GM21737 (cell line): ENCODE measurements at regions not wholly inside any gene's neighbourhood (a gene's known extent, or its start where the extent isn't known, plus 50 kb on each side); places are given as distances from the start of the nearest gene placed in this dataset.
"Not testable (repeated sequence)": the region's sequence is repeated elsewhere in the genome, so short reads cannot be mapped to it uniquely, and the experiment has no call there.

Source experiments
- ATAC-seq: cut with Tn5 transposase; IDR thresholded peaks from one replicate; pipeline ENCODE4 v1.9.1; 2021; ENCODE audit warnings: mild to moderate bottlenecking, moderate library complexity; ENCODE audit not compliant: unreplicated experiment

DNA sequence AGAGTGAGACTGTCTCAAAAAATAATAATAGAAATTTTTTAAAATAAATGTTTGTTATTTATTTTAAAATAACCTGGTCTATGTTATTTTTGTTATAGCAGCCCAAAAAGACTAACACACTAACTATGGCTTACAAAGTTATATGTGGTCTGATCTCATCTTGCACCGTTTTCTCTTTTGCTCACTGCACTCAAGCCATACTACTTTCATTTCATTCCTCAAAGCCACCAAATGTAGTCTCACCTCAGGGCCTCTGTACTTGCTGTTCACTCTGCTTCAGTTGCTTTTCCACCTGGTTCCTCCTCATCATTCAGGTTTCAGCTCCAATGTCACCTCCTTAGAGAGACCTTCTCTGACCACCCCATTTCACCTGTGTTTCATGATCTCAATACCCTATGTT is 55.2 kb upstream of the MDM1 start:
- ATAC-seq = no peak

GRCh38 chr12:68389305-68389704 is 57.1 kb upstream of the MDM1 start:
- no peak for ATAC-seq

GRCh38 chr12:68391937-68392336 is 59.8 kb upstream of the MDM1 start:
- no peak for ATAC-seq

- no peak for ATAC-seq
Measured at GRCh38 chr12:68392376-68392775, 60.2 kb upstream of the MDM1 start.

DNA sequence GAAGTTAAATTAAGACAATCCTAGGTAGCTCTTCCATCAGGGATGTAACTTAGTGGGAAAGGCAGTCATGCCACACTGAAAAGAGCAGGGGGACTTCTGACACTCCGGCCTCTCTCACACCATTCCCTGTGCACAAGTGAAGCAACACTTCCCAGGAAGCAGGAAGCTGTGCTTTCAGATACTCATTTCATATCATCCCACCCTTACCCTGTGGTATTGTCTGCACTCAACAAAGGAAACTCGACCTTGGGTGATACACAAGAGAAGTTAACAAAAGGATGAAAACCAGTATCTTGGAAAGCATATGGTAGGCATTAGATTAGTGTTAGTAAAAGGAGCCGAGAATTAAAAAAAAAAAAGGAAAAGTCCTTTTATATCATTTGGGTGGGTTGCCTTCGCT is 61.3 kb upstream of the MDM1 start:
- ATAC-seq = no peak

GRCh38 chr12:68397566-68398158 is 65.5 kb upstream of the MDM1 start:
- no peak for ATAC-seq

GRCh38 chr12:68398689-68399088 is 66.5 kb upstream of the MDM1 start:
- not testable (repeated sequence) for ATAC-seq

DNA sequence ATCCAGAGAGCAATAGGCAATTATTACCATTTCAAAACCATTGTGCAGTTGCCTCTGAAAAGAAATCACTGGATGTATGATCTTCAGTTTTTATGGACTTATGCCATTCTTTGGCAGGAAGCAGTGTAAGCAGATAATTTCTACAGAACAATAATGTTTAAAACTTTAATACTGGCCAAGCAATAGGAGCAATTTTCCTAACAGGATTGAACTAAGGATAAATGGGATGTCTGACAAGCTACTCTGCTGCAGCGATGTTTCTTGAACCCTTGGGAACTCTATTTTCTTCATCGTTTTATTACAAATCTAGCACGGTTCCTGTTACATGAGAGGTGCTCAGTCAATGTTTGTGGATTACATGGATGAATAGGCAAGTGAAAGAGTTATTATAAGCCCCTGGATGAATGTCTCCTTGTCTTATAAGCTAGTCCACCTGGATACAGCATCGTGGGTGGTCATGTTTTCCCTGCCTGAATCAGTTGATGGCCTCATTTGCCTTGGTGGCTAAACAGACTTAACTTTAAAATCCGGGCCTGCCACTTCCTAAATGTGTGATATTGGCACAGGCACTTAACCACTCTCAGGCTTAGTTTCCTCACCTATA is 68.2 kb upstream of the MDM1 start:
- ATAC-seq = no peak

DNA sequence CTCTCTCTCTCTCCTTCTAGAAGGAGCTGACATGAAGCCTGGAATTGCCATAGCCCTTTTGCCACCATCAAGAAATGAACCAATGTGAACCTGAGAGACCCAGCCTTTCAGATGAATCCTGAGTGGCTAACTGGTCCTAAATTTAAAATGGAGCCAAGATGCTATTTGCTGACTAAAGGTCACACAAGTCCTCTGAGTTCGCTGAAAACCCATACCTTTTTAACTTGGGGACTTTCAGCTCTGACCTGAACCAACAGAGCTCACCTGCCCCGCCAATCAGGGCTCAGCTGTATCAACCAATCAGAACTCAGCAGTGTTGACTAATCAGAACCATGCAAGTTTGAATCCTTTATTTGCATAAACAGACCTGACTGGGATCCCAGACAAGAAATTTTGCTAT is 70.3 kb upstream of the MDM1 start:
- ATAC-seq = no peak

GRCh38 chr12:68403296-68403695 is 71.1 kb upstream of the MDM1 start:
- ATAC-seq = no peak

- ATAC-seq = no peak
Measured at GRCh38 chr12:68403711-68404110, 71.5 kb upstream of the MDM1 start.

DNA sequence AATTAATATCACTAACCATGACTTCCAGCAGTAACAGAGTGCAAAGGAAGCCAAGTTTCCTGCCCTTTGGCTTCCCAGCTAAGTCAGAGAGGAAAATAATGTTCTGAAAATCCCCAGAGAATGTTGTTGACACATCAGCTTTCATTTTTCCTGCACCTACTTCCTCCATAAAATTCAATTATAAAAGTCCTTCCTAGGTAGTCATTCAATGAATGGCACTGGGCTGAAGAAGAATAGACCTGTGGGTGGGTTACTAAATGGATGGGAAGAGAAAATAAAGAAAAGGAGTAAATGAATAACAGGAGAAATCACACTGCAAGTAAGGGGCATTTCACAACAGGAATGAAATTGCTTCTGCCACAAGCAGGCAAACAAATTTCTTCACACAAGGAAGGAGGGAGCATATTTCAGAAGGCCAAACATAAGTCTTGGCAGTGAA is 73.2 kb upstream of the MDM1 start:
- ATAC-seq = no peak

GRCh38 chr12:68406134-68406576 is 74.0 kb upstream of the MDM1 start:
- ATAC-seq = no peak

DNA sequence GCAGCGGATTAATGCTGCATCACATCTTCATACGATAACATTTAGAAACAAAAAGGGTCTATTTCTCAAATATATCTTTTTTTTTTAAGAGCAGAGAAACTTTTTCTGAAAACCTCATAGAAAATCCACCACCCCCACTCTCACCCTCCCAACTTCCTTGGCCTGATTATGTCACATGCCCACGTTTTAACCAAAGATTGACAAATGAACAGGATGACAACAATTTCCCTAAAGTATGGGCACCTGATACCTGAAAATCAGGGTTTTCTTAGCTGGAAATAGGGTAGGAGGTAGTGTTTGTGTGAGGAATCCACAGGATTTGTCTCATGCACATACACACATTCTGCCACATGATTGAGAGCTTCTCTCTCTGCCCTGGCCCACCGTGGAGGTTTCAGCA is 74.7 kb upstream of the MDM1 start:
- no peak for ATAC-seq

DNA sequence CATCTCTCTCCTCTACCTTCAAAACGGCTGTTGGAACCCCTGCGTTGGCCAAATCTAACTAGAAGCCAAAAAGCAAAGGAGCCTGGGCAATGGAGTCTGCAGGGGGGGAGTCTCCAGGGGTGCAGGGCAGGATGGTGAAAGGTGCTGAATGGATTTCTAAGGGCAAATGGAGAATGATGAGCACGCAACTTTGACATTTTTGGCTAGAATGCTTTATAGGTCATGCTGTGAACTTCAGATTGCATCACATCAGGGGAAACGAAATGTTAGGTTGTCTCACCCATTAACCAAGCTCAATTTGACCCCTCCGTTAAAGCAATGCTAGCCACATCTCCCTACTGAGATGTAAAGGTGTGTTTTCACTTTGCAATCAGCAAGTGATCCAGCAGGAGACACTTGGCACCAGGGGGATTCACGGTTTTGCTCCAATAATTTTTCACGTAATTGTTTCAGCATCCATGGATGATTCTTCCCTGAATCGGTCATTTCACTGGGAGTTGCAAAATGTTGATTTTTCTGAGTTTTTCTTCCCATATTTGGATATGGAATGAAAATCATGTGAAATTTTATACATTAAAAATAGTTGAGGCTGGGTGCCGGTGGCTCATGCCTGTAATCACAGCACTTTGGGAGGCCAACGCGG is 78.0 kb upstream of the MDM1 start:
- ATAC-seq = no peak

DNA sequence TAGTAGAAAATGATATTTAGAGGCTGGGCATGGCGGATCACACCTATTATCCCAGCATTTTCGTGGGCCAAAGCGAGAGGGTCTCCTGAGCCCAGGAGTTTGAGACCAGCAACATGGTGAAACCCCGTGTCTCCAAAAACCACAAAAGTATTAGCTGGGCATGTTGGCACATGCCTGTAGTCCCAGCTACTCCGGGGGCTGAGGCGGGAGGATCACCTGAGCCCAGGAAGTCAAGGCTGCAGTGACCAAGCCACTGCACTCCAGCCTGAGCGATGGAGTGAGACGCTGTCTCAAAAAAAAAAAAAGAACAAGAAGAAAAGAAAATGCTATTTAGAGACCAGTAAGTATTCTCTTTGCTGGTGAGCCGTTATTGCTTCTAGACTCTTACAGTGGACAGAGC is 79.2 kb upstream of the MDM1 start:
- ATAC-seq = no peak

DNA sequence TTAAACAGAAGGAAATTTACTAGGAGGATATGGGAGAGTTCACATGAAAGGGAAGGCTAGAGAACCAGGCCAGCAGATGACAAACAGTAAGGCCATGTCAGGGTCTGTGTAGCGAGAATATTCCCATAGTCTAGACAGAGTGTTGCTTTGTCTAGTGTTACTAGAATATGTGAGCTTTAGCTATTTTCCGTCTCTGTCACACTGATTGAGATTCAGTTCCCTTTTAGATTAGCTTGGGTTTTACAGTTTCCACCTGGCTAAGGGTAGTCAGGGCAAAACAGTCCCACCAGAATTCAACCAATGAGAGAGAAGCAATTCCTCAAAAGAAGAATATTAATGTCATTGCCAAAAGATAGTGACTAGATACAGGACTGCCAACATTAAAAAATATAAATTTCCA is 82.8 kb upstream of the MDM1 start:
- no peak for ATAC-seq

- no peak for ATAC-seq
Measured at GRCh38 chr12:68416350-68416749, 84.2 kb upstream of the MDM1 start.

- no peak for ATAC-seq
Measured at GRCh38 chr12:68416826-68417225, 84.7 kb upstream of the MDM1 start.

GRCh38 chr12:68418137-68418460 is 85.9 kb upstream of the MDM1 start:
- no peak for ATAC-seq

GRCh38 chr12:68420225-68421010 is 88.3 kb upstream of the MDM1 start:
- no peak for ATAC-seq

DNA sequence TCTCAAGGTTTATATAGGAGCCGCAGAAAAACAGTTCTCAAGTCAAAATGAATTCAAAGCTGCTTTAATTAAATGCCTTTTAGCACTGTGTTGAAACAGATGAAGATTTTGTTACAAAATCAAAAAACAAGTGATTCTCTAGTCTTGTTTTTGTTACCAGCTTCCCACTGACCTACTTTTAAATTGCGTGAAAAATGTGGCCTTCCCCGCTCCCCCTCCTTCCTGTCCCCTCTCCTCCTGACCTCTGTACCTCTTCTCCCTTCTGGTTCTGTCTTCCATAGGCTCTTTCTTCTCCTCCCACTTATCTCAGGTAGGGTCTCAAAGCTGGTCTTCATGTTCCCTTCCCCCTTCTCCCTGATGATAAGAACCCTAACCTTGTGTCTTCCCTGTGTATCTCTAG is 90.0 kb upstream of the MDM1 start:
- ATAC-seq = no peak
